ENCODE measurements at regions not wholly inside any gene's neighbourhood (a gene's known extent, or its start where the extent isn't known, plus 50 kb on each side); places are given as distances from the start of the nearest gene placed in this dataset.

GRCh38 chr1:244216836-244217235 is 165.8 kb downstream of the ZBTB18 start:
- TF ChIP-seq, protein P1, sequence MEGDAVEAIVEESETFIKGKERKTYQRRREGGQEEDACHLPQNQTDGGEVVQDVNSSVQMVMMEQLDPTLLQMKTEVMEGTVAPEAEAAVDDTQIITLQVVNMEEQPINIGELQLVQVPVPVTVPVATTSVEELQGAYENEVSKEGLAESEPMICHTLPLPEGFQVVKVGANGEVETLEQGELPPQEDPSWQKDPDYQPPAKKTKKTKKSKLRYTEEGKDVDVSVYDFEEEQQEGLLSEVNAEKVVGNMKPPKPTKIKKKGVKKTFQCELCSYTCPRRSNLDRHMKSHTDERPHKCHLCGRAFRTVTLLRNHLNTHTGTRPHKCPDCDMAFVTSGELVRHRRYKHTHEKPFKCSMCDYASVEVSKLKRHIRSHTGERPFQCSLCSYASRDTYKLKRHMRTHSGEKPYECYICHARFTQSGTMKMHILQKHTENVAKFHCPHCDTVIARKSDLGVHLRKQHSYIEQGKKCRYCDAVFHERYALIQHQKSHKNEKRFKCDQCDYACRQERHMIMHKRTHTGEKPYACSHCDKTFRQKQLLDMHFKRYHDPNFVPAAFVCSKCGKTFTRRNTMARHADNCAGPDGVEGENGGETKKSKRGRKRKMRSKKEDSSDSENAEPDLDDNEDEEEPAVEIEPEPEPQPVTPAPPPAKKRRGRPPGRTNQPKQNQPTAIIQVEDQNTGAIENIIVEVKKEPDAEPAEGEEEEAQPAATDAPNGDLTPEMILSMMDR (IDR thresholded peaks at IDR 0.05; ENCODE audit: insufficient read depth, low read depth, low read length) = no peak
- H3K4me3 ChIP-seq (ENCODE audit: low read depth, low read length) = no peak overlapping the region
- DNase-seq (ENCODE audit: low read depth) = no peak

GRCh38 chr1:244217711-244218110 is 166.6 kb downstream of the ZBTB18 start:
- TF ChIP-seq, protein P1 (IDR thresholded peaks at IDR 0.05; ENCODE audit: insufficient read depth, low read depth, low read length) = no peak
- H3K4me3 ChIP-seq (ENCODE audit: low read depth, low read length) = no peak overlapping the region
- no peak for DNase-seq (ENCODE audit: low read depth)

GRCh38 chr1:244218220-244218619 is 167.1 kb downstream of the ZBTB18 start:
- TF ChIP-seq, protein P1 (IDR thresholded peaks at IDR 0.05; ENCODE audit: insufficient read depth, low read depth, low read length) = no peak
- H3K4me3 ChIP-seq (ENCODE audit: low read depth, low read length) = no peak overlapping the region
- DNase-seq (ENCODE audit: low read depth) = no peak

- H3K4me3 ChIP-seq (ENCODE audit: low read depth, low read length) = no peak overlapping the region
- TF ChIP-seq, protein P1 (IDR thresholded peaks at IDR 0.05; ENCODE audit: insufficient read depth, low read depth, low read length) = no peak
- DNase-seq (ENCODE audit: low read depth) = no peak
Observed at GRCh38 chr1:244219149-244219548, 168.1 kb downstream of the ZBTB18 start.

DNA sequence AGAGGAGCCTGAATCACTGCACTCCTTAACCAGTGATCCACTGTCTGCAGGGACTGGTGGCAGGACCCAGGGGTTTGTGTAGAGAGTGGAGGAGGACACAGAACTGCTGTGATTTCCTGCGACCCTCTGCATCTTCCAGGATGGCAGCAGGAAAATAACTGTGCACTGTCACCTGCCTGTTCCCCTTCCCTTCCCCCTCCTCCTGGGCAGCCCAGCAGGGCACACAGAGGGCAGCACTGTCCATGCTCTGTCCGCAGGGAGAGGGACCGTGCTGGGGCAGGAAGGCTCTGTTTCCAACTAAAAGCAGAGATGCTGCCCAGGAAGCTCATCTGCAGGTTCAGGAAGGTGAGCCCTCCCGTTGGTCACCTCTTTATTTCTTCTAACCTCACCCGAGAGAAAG is 168.7 kb downstream of the ZBTB18 start:
- TF ChIP-seq, protein P1 (IDR thresholded peaks at IDR 0.05; ENCODE audit: insufficient read depth, low read depth, low read length) = no peak
- H3K4me3 ChIP-seq (ENCODE audit: low read depth, low read length) = no peak overlapping the region
- no peak for DNase-seq (ENCODE audit: low read depth)

GRCh38 chr1:244220410-244220809 is 169.3 kb downstream of the ZBTB18 start:
- TF ChIP-seq, protein P1 (IDR thresholded peaks at IDR 0.05; ENCODE audit: insufficient read depth, low read depth, low read length) = no peak
- DNase-seq (ENCODE audit: low read depth) = no peak
- H3K4me3 ChIP-seq (ENCODE audit: low read depth, low read length) = no peak overlapping the region

- DNase-seq (ENCODE audit: low read depth) = peak; percentile 69
- TF ChIP-seq, protein P1 (IDR thresholded peaks at IDR 0.05; ENCODE audit: insufficient read depth, low read depth, low read length) = no peak
- no peak overlapping the region for H3K4me3 ChIP-seq (ENCODE audit: low read depth, low read length)
Observed at GRCh38 chr1:244221991-244222390, 170.9 kb downstream of the ZBTB18 start.

Data from fibroblast of villous mesenchyme (primary cell).